ENCODE measurements at regions not wholly inside any gene's neighbourhood (a gene's known extent, or its start where the extent isn't known, plus 50 kb on each side); places are given as distances from the start of the nearest gene placed in this dataset.

DNA sequence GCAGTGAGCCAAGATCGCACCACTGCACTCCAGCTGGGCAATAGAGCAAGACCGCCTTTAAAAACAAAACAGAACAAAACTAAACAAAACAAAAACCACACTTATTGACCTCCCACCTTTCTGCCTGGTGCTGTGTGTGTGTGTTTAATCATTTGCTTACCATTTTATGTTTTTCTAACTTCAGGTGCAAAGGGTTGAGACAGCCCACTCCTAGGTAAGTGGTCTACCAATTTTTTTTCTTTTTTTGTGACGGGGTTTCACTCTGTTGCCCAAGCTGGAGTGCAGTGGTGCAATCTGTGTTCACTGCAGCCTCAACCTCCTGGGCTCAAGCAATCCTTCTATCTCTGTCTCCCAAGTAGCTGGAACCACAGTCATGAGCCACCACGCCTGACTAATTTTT, 65.8 kb downstream of the SALL1 start:
- DNase-seq = no peak

GRCh38 chr16:51084074-51084928, 66.8 kb downstream of the SALL1 start:
- DNase-seq = no peak

- DNase-seq = peak; percentile 25
Measured at GRCh38 chr16:51072591-51072990, 78.5 kb downstream of the SALL1 start.

- DNase-seq = no peak
Measured at GRCh38 chr16:51071326-51071725, 79.7 kb downstream of the SALL1 start.

DNA sequence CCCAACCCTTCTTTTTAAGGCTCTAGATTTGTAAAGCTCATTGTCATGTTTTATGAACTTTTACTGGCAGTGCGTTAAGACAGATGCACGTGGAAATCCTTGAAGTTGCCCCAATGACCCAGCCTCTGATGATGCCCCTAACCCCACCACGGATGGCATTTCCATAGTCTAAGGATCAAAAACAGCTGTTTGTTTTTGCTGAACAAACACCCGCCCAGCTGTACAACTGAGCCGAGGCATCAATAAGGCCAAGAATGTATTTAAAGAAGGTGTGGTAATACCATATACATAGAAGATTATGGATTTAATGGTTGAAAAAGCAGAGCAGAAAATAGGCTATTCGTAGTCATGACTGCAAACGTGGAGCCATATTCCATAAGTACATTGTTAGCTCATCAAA, 83.7 kb downstream of the SALL1 start:
- DNase-seq = no peak

GRCh38 chr16:51062039-51062438, 89.0 kb downstream of the SALL1 start:
- DNase-seq = no peak

- DNase-seq = no peak
Measured at GRCh38 chr16:51061328-51061727, 89.7 kb downstream of the SALL1 start.

GRCh38 chr16:51057969-51058337, 93.1 kb downstream of the SALL1 start:
- no peak for DNase-seq

DNA sequence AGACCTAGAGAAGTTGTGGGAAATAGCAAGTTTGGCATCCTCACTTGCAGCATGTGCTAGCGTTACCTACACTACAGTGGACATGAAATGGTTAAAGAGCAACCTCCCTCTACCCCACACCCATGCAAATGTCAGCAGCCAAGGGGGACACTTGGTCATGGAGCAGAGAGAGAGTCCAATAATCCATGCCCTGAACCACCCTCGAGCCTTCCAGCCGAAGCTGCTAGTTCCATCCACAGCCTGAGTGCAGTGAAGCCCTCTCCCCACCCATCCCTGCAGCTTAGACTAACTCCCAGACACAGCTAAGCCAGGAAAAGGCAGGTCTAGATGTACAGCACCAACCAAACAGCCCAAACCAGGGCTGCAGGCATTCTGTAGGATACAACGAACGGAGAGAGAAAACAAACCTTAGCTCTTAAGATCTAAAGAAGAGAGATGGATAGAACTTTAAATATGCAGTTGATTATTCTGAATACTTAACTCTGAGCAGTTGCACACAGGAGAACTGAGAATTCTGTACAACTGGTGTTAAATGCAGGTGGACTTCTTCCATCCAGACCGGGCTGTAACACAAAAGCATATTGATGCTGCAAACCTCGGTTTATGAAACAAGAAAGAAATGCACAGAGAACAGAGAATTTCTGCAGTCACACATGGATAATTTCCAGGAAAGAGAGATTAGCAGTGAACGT, 93.8 kb downstream of the SALL1 start:
- DNase-seq = no peak

GRCh38 chr16:51056331-51056730, 94.7 kb downstream of the SALL1 start:
- no peak for DNase-seq

DNA sequence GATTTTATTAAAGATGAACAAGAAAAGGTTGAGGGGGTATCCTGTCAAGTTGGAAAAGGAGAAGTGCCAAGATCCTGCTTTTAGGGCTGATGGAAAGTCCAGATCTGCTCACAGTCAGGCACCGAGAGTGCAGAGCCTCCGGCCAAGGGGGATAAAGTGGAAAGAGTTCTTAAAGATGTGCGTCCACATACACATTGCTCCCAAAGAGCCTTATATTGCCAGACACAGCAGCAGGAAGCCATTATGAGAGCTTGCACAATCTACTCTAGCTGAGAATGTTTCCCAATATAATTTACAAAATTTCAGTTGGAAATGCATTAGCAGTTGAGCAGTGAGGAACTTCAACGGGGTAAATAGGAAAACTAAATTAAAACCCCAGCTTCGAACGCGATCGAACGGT, 95.6 kb downstream of the SALL1 start:
- DNase-seq = no peak

DNA sequence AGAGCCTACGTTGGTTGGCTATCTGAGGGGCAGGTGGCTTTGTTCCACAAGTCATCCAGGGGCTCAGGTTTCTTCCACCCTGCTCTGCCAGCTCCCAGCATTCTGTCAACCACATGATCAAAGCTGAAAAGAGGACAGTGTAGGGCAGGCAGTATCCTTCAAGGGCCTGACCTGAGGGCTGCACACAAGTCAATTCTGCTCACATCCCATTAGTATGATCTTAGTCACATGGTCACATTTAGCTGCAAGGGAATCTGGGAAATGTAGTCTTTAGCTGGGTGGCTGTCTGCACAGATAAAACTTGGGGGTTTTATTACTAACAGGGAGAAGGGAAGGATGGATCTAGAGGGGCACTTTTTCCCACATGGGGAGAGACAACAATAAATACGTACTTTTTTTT, 97.3 kb downstream of the SALL1 start:
- DNase-seq = no peak

DNA sequence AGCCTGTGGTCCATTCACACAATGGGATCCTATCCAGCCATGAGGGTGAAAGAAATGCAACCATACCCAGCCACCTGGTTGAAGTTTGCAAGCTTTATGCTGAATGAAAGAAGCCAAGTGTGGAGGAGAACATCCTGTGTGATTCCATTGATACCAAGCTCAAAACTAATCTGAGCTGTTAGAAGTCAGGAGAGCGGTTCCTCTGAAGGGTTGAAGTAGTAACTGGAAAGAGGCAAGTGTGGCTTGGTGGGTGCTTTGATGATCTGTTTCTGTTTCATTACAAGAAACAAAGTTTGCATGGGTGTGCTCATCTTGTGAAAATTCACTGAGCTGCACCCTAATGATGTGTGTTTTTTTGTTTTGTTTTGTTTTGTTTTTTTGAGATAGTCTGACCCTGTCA, 99.4 kb downstream of the SALL1 start:
- no peak for DNase-seq

DNA sequence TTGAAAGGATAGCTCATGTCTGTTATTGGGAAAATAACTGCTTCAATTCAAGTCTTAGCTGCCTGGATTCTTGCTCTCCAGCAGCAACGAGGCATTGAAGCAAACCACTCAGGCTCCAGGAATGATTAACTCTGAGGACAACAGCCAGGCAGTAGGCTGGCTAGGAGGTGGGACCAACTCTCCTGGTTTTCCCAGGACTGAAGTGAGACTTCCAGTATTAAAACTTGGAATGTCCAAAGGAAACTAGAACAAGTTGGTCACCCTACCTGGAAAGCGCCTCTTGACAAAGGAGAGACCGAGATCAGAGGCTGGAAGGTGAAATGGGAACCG, 100.7 kb downstream of the SALL1 start:
- DNase-seq = no peak

GRCh38 chr16:51049678-51050376, 101.2 kb downstream of the SALL1 start:
- DNase-seq = no peak

- DNase-seq = no peak
Measured at GRCh38 chr16:51049276-51049675, 101.8 kb downstream of the SALL1 start.

GRCh38 chr16:51048544-51048943, 102.5 kb downstream of the SALL1 start:
- no peak for DNase-seq

DNA sequence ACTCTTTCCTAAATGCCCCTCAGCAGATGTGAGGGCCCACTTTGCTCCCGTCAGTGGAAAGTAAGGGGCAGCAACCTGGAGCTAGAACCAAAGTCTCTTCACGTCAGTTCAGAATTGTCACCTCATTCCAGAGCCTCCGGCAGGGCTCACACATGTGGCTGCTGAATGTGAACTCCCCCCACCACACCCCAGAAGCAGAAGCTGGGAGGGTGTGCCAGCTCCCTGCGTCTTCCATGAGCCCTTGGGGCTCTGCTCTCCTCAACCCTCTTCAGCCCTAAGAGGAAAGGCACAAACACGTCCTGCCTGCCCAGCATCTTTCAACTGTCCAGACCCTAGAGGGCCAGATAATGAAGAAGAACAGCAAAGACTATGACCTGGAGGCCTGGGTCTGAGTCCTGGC, 105.3 kb downstream of the SALL1 start:
- DNase-seq = no peak

- no peak for DNase-seq
Measured at GRCh38 chr16:51045186-51045585, 105.9 kb downstream of the SALL1 start.

DNA sequence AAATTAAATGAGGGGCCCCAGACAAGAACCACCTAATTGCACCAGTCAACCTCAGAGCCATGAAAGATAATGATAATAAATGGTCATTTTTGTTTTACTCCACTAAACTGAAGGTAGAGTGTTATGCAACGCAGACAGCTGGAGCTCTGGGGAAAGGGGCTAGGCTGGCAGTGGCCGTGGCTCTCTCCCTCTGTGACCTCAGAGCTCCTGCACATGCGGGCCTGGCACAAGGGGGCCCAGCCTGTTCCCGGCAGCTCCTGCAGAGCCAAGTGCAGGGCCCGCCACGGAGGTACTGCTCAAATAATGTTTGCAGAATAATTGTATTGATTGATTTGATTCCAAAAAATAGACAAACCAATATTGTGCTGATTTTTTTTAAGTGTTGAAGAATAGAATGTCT, 109.5 kb downstream of the SALL1 start:
- DNase-seq = no peak

DNA sequence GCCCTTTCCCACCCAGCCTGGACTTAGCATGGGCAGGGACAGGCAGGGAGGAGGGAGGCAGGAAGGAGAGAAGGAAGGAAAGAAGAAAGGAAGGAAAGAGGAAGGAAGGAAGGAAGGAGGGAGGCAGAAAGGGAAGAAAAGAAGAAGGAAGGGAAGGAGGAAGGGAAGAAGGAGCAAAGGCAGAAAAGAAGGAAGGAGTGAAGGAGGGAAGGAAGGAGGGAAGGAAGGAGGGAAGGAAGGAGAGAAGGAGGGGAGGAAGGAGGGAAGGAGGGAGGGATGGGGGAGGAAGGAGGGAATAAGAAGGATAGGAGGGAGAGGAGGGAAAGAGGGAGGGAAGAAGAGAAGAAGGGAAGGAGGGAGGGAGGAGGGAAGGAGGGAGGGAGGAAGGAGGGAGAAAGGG, 110.4 kb downstream of the SALL1 start:
- DNase-seq = no peak

DNA sequence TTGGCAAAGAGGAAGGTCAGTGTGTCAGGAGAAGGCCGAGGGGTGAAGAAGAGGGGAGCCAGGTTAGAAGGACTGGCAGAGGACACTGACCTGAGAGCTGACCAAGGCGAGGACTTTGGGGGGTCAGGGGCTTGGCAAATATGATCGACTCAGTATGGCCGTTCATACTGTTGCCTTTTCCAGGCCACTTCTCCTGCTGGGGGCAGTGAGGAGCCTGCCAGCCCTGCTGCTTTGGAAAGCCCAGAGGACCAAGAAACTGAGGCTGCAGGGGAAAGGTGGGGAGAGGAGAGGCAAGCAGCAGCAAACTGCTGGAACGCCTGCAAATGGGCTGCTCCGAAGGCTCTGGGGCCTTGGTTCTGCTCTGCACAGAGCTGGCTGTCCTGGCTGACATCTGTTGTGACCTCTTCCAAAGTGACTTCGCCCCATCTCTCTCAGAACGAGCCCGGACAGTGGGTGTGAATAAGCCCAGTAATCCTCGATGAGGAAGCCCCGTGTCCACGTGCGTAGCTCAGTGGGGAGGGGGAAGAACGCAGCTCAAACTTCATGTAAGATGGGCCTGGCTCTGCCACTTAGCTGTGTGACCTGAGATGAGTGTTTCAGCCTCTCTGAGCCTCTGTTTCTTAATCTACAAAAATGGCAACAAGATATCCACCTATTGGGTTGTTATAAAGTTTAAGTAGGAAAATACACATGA, 111.3 kb downstream of the SALL1 start:
- DNase-seq = no peak

- no peak for DNase-seq
Measured at GRCh38 chr16:51035711-51036110, 115.4 kb downstream of the SALL1 start.

- peak; percentile 48 for DNase-seq
Measured at GRCh38 chr16:51035110-51035498, 116.0 kb downstream of the SALL1 start.
